ENCODE measurements at regions not wholly inside any gene's neighbourhood (a gene's known extent, or its start where the extent isn't known, plus 50 kb on each side); places are given as distances from the start of the nearest gene placed in this dataset.

DNA sequence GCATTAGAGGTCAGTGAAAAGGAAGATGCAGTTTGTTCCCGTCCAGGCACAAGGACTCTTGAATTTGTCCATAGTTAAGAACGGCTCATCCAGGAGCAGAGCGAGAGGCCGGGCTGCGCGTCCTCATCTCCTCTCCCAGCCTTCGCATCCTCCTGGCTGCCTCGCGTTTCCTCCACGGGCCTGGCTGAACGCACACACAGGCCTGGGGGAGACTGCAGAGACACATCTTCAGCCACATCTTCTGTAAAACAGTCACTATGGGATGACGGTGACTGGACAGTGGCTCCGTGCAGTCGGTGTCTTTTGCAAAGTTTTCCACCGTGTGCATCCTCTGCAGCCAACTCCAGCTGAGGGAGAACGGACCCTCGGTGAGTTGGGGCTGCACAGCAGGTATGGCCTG is 89.7 kb downstream of the PSMG1 start:
- Histone ChIP-seq H3K4me1 (ENCODE audit: control insufficient read depth, low read length) (peaks cover 13% of the 10 kb centered on the region), H3K27ac (ENCODE audit: low read depth, low read length) (no peak overlapping the region), H4K20me1 (ENCODE audit: control insufficient read depth, insufficient read depth, low read depth, low read length) (no peaks in the 10 kb centered on the region), H3K27me3 (ENCODE audit: control insufficient read depth, low read length) (no peaks in the 10 kb centered on the region), H3K4me3 (ENCODE audit: low read length) (no peak overlapping the region), H3K9me3 (ENCODE audit: control insufficient read depth, insufficient read depth, low read length) (no peaks in the 10 kb centered on the region), H3K4me2 (ENCODE audit: low read length) (no peak overlapping the region), H3K36me3 (ENCODE audit: control insufficient read depth, low read length) (no peaks in the 10 kb centered on the region), H3K79me2 (ENCODE audit: control insufficient read depth, low read length) (no peaks in the 10 kb centered on the region), H3K9me2 (replicated peaks; ENCODE audit: control insufficient read depth, low read length) (no peaks in the 10 kb centered on the region), H3F3A (ENCODE audit: control insufficient read depth, insufficient read depth) (no peaks in the 10 kb centered on the region)
- TF ChIP-seq, protein P1, sequence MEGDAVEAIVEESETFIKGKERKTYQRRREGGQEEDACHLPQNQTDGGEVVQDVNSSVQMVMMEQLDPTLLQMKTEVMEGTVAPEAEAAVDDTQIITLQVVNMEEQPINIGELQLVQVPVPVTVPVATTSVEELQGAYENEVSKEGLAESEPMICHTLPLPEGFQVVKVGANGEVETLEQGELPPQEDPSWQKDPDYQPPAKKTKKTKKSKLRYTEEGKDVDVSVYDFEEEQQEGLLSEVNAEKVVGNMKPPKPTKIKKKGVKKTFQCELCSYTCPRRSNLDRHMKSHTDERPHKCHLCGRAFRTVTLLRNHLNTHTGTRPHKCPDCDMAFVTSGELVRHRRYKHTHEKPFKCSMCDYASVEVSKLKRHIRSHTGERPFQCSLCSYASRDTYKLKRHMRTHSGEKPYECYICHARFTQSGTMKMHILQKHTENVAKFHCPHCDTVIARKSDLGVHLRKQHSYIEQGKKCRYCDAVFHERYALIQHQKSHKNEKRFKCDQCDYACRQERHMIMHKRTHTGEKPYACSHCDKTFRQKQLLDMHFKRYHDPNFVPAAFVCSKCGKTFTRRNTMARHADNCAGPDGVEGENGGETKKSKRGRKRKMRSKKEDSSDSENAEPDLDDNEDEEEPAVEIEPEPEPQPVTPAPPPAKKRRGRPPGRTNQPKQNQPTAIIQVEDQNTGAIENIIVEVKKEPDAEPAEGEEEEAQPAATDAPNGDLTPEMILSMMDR (IDR thresholded peaks at IDR 0.05; ENCODE audit: low read depth, low read length, poor library complexity, severe bottlenecking): no peak
- TF ChIP-seq EZH2phosphoT487 (IDR thresholded peaks at IDR 0.05; ENCODE audit: borderline replicate concordance, low read length): no peak

DNA sequence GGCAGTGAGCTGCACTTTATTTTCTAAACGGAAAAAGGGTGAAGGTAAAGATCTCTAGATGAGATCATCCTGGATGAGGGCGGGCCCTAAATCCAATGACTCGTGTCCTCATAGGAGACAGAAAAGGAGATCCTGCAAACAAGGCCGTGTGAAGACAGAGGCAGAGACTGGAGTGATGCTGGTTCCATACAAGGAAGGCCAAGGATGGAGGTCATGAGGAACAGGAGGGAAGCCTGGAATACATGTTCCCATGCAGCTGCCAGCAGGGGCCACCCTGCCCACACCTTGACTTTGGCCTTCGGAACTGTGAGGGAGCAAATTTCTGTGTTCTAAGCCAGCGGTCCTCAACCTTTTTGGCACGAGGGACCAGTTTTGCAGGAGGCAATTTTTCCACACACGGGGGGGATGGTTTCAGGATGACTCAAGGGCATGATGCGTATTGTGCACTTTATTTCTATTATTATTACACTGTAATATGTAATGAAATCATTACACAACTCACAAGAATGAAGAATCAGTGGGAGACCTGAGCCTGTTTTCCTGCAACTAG is 94.3 kb downstream of the PSMG1 start:
- Histone ChIP-seq H3K36me3 (ENCODE audit: control insufficient read depth, low read length) (no peaks in the 10 kb centered on the region), H3F3A (ENCODE audit: control insufficient read depth, insufficient read depth) (no peaks in the 10 kb centered on the region), H3K9me3 (ENCODE audit: control insufficient read depth, insufficient read depth, low read length) (no peaks in the 10 kb centered on the region), H3K79me2 (ENCODE audit: control insufficient read depth, low read length) (no peaks in the 10 kb centered on the region), H4K20me1 (ENCODE audit: control insufficient read depth, insufficient read depth, low read depth, low read length) (no peaks in the 10 kb centered on the region), H3K9me2 (replicated peaks; ENCODE audit: control insufficient read depth, low read length) (no peaks in the 10 kb centered on the region), H3K4me2 (ENCODE audit: low read length) (no peak overlapping the region), H3K4me3 (ENCODE audit: low read length) (no peak overlapping the region), H3K27ac (ENCODE audit: low read depth, low read length) (no peak overlapping the region), H3K27me3 (ENCODE audit: control insufficient read depth, low read length) (no peaks in the 10 kb centered on the region), H3K4me1 (ENCODE audit: control insufficient read depth, low read length) (peaks cover 3% of the 10 kb centered on the region)
- TF ChIP-seq EZH2phosphoT487 (IDR thresholded peaks at IDR 0.05; ENCODE audit: borderline replicate concordance, low read length): no peak
- TF ChIP-seq, protein P1 (IDR thresholded peaks at IDR 0.05; ENCODE audit: low read depth, low read length, poor library complexity, severe bottlenecking): no peak

DNA sequence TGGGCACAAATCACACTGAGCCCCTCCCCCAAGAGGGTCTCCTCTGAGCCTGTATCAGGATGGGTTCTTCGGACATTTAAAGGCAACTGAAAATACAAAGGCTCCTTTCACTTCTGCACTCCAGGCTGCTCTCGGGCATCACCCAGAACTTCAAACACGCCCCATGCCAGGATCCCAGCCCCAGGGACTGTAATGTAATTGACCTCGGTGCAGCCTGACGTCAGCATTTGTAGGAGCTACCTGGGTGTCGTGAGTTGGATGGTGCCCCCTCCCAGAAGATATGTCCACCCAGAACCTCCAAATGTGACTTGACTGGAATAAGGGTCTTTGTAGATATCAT is 95.2 kb downstream of the PSMG1 start:
- H3K9me2 ChIP-seq (replicated peaks; ENCODE audit: control insufficient read depth, low read length): no peaks in the 10 kb centered on the region
- H3K4me2 ChIP-seq (ENCODE audit: low read length): no peak overlapping the region
- no peaks in the 10 kb centered on the region for H3K9me3 ChIP-seq (ENCODE audit: control insufficient read depth, insufficient read depth, low read length)

More for the DNA sequence above, 95.2 kb downstream of the PSMG1 start:
- Histone ChIP-seq H3K4me3 (ENCODE audit: low read length) (no peak overlapping the region), H3K4me1 (ENCODE audit: control insufficient read depth, low read length) (no peaks in the 10 kb centered on the region), H3F3A (ENCODE audit: control insufficient read depth, insufficient read depth) (no peaks in the 10 kb centered on the region), H3K79me2 (ENCODE audit: control insufficient read depth, low read length) (no peaks in the 10 kb centered on the region), H4K20me1 (ENCODE audit: control insufficient read depth, insufficient read depth, low read depth, low read length) (no peaks in the 10 kb centered on the region), H3K36me3 (ENCODE audit: control insufficient read depth, low read length) (no peaks in the 10 kb centered on the region), H3K27me3 (ENCODE audit: control insufficient read depth, low read length) (no peaks in the 10 kb centered on the region), H3K27ac (ENCODE audit: low read depth, low read length) (no peak overlapping the region)
- TF ChIP-seq, protein P1 (IDR thresholded peaks at IDR 0.05; ENCODE audit: low read depth, low read length, poor library complexity, severe bottlenecking): no peak
- no peak for TF ChIP-seq EZH2phosphoT487 (IDR thresholded peaks at IDR 0.05; ENCODE audit: borderline replicate concordance, low read length)
